Calu3 (cell line): ENCODE measurements at regions not wholly inside any gene's neighbourhood (a gene's known extent, or its start where the extent isn't known, plus 50 kb on each side); places are given as distances from the start of the nearest gene placed in this dataset.

Source experiments
- BruUV-seq: library from RNA; stranded (reverse); fragments of 400-500 nt; replicated peaks from 2 replicates; lab custom pipeline; 2021; lab: Mats Ljungman, UMichigan
- CTCF ChIA-PET: fragments of 300-600 bp; sonication (Branson Sonifier 250); formaldehyde crosslinking; loops from one replicate; lab custom pipeline; 2022; ENCODE audit warnings: antibody characterized with exemption; lab: Charles Lee
- DNase-seq: peaks from one replicate; pipeline ENCODE4 v3.0.0; 2022
- H3K27ac Mint-ChIP-seq: one replicate; pipeline ENCODE4 v1.8.0; 2022; ENCODE audit warnings: mixed read lengths; ENCODE audit not compliant: unreplicated experiment
- H3K27me3 Mint-ChIP-seq: one replicate; pipeline ENCODE4 v1.8.0; 2022; ENCODE audit warnings: mixed read lengths; ENCODE audit not compliant: unreplicated experiment
- H3K36me3 Mint-ChIP-seq: one replicate; pipeline ENCODE4 v1.8.0; 2022; ENCODE audit warnings: mild to moderate bottlenecking, moderate library complexity, mixed read lengths; ENCODE audit not compliant: insufficient read depth, unreplicated experiment
- H3K4me1 Mint-ChIP-seq: one replicate; pipeline ENCODE4 v1.8.0; 2022; ENCODE audit warnings: mild to moderate bottlenecking, low read depth, mixed read lengths; ENCODE audit not compliant: unreplicated experiment
- H3K4me3 Mint-ChIP-seq: one replicate; pipeline ENCODE4 v1.8.0; 2022; ENCODE audit warnings: mild to moderate bottlenecking, low read depth, moderate library complexity, mixed read lengths; ENCODE audit not compliant: unreplicated experiment
- H3K9me3 Mint-ChIP-seq: one replicate; pipeline ENCODE4 v1.8.0; 2022; ENCODE audit warnings: low read depth, mixed read lengths; ENCODE audit not compliant: unreplicated experiment
- CTCF ChIP-seq: fragments of 200-600 bp; IDR thresholded peaks from one replicate; pipeline ENCODE4 v1.8.0; 2022; ENCODE audit warnings: antibody characterized with exemption; ENCODE audit not compliant: unreplicated experiment
- intact Hi-C: fragments of 100-400 bp; cut with micrococcal nuclease; formaldehyde crosslinking; loops from one replicate; pipeline ENCODE4 v1.10.0; 2022; ENCODE audit not compliant: unreplicated experiment

GRCh38 chr2:185970148-185970852, 231.7 kb downstream of the FSIP2 start:
- H3K9me3 Mint-ChIP-seq, result peaks cover 3% of the 10 kb centered on the region
- CTCF ChIA-PET, result no interaction called here

GRCh38 chr2:185978634-185979407, 240.2 kb downstream of the FSIP2 start:
- Mint-ChIP-seq H3K36me3 (no peaks in the 10 kb centered on the region), H3K4me3 (no peak overlapping the region), H3K4me1 (peaks cover 7% of the 10 kb centered on the region), H3K9me3 (peaks cover 3% of the 10 kb centered on the region), H3K27ac (no peak overlapping the region), H3K27me3 (no peaks in the 10 kb centered on the region)
- DNase-seq, result no peak
- no TSS peak for BruUV-seq
- CTCF ChIA-PET, result interaction anchor here (0.5 to 1.7 kb wide), 4 partner anchors 19 to 276 kb away, joined by 3 to 5 read pairs (median 3); no protein-coding TSS in a partner anchor
- intact Hi-C loops, result loop anchor here (2.0 kb wide), 1 partner anchor 480 kb away; no protein-coding TSS in a partner anchor
- no peak for TF ChIP-seq CTCF

More at GRCh38 chr2:185970148-185970852, 231.7 kb downstream of the FSIP2 start:
- no TSS peak for BruUV-seq
- H3K4me1 Mint-ChIP-seq, result peaks cover 13% of the 10 kb centered on the region
- intact Hi-C loops, result no loop called here
- H3K4me3 Mint-ChIP-seq, result no peak overlapping the region
- H3K27me3 Mint-ChIP-seq, result no peaks in the 10 kb centered on the region
- no peaks in the 10 kb centered on the region for H3K36me3 Mint-ChIP-seq
- no peak for TF ChIP-seq CTCF
- H3K27ac Mint-ChIP-seq, result peak overlapping the region; percentile 28
- DNase-seq, result peak; percentile 4

GRCh38 chr2:185979546-185980071, 241.0 kb downstream of the FSIP2 start:
- Mint-ChIP-seq H3K4me1 (peaks cover 7% of the 10 kb centered on the region), H3K36me3 (no peaks in the 10 kb centered on the region), H3K4me3 (no peak overlapping the region), H3K27ac (no peak overlapping the region), H3K27me3 (no peaks in the 10 kb centered on the region), H3K9me3 (no peaks in the 10 kb centered on the region)
- BruUV-seq, result no TSS peak
- no peak for TF ChIP-seq CTCF
- peak; percentile 35 for DNase-seq
- CTCF ChIA-PET, result interaction anchor here (0.5 to 1.7 kb wide), 4 partner anchors 18 to 276 kb away, joined by 3 to 5 read pairs (median 3); no protein-coding TSS in a partner anchor
- intact Hi-C loops, result loop anchor here (1.0 to 2.0 kb wide), 2 partner anchors 277 to 479 kb away; no protein-coding TSS in a partner anchor

GRCh38 chr2:185980944-185981343, 242.3 kb downstream of the FSIP2 start:
- intact Hi-C loops, result loop anchor here (1.0 kb wide), 1 partner anchor 275 kb away; no protein-coding TSS in a partner anchor
- peaks cover 7% of the 10 kb centered on the region for H3K4me1 Mint-ChIP-seq
- CTCF ChIA-PET, result no interaction called here
- no peak for DNase-seq
- no peak overlapping the region for H3K4me3 Mint-ChIP-seq
- TF ChIP-seq CTCF, result no peak
- H3K36me3 Mint-ChIP-seq, result no peaks in the 10 kb centered on the region
- H3K27me3 Mint-ChIP-seq, result no peaks in the 10 kb centered on the region
- no TSS peak for BruUV-seq
- H3K9me3 Mint-ChIP-seq, result no peaks in the 10 kb centered on the region
- no peak overlapping the region for H3K27ac Mint-ChIP-seq
